HG02981 (cell line): ENCODE measurements at regions not wholly inside any gene's neighbourhood (a gene's known extent, or its start where the extent isn't known, plus 50 kb on each side); places are given as distances from the start of the nearest gene placed in this dataset.

ENCODE experiments used
- ATAC-seq: cut with Tn5 transposase; IDR thresholded peaks from one replicate; pipeline ENCODE4 v1.9.1; 2021; ENCODE audit warnings: mild to moderate bottlenecking, moderate library complexity; ENCODE audit not compliant: unreplicated experiment

DNA sequence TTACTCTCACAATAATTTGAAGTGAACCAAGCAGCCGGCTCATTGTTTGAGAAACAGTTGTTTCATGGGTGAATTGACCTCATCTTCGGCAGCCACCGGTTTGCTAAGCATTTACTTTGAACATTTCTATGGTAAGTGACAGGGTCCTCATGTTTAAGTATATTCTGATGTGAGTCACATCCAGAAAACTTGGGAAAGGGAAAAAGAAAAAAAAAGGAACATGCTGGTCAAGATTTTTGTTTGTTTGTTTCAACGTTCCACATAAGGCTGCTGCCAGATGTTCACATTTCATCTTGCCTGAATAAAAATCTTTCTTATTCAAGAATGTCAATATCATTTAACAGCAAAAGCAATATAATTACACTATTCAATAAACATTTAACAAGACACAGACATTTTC, 55.0 kb upstream of the EXOC2 start:
- ATAC-seq = no peak

DNA sequence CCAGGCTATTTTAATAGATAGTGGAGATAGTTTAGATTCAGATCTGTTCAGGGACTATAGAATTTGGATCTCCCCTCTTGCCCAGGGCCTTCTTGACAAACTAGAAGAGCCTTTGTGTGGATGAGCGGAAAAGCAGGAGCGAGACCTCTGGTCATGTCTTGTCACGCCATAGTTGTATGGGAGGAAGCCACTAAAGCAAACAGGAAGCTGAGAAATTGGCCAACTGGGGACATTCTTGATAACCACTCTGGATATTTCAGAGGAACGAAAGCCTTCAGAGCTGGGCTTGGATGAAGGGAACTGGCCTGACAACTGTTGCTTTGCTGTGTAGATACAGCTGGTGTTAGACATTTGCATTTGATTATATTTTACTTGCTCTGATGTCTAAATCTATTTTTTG, 54.1 kb upstream of the EXOC2 start:
- ATAC-seq = no peak

DNA sequence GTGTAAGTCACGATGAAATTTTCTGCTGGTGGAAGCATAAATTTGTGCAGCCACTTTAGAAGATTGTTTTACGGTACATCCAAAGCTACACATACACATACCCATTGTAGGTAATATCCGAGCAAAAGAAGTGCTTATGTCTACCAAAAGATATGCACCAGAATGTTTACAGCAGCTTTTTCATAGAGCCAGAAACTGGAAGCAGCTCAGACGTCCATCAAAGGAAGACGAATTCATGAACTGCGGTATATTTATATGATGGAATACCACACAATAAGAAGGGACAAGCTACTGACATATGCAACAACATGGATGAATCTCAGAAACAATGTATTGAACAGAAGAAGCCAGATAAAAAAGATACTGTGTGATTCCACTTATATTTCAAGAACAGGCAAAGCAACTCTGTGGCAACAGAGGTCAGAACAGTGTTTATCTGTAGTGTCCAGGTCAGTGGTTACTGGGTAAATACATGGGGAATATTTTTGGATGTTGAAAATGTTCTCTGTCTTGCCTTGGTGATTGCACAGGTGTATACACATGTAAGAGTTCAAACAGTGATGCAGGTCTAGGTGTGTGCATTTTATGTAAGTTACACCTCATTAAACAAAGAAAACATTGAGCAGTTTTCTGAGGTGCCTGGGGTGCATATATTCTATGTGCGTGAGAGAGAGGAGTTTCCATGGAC, 51.9 kb upstream of the EXOC2 start:
- ATAC-seq = no peak

DNA sequence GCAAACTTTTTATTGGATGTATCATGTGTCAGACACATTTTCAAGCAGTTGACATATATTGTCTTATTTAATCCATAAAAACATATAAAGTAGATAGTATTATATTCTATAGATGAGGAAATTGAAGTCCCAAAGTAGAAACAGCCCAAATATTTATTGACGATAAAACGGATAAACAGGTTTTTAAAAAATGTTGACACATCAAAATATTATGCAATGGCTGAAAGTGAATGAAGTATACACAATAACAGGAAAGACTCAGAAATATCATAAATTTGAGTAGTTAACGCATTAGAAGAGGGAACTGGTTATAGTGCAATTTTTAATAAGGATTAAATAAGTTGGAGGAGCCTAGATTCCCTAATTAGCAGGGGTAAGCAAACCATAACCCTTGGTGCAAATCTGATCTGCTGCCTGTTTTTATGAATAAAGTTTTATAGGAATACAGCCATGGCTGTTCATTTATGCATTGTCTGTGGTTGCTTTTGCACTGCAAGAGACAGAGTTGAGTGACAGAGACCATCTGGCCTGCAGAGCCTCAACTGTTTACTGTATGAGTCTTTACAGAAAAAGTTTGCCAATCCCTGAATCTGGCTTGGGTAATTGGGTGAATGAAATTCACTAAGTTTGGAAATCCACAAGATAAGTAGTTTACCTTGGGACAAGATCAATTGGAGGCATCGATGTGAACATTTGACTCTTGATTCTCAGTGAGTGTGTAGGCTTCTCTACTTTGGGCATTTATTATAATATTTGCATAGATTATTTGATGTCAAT, 50.6 kb upstream of the EXOC2 start:
- no peak for ATAC-seq
